Thoracic aorta (tissue), 2 donors: ENCODE measurements at regions not wholly inside any gene's neighbourhood (a gene's known extent, or its start where the extent isn't known, plus 50 kb on each side); places are given as distances from the start of the nearest gene placed in this dataset.

Experiments used
- ATAC-seq: fragments of 150-250 bp; one replicate; pipeline ENCODE4 v1.8.0; 2017; ENCODE audit warnings: low read depth; ENCODE audit not compliant: insufficient number of reproducible peaks, low FRiP score
- DNase-seq: peaks from one replicate; pipeline ENCODE4 v3.0.0-alpha.2; 2020; ENCODE audit warnings: low spot score
- H3K27ac ChIP-seq, 2 donors: fragments of 200-600 bp; sonication (generic); 1 replicate in 1 of 2; 2 replicates in 1 of 2; pipeline ENCODE4 v1.5.1; 2016; ENCODE audit warnings: mild to moderate bottlenecking in 2 of 2, moderate library complexity in 2 of 2
- H3K27me3 ChIP-seq: fragments of 200-600 bp; sonication (generic); replicated peaks from 2 replicates; pipeline ENCODE4 v1.6.0; 2016; ENCODE audit warnings: mild to moderate bottlenecking; ENCODE audit not compliant: insufficient read depth
- H3K36me3 ChIP-seq: fragments of 200-600 bp; sonication (generic); one replicate; pipeline ENCODE4 v1.5.1; 2016
- H3K4me1 ChIP-seq, 2 donors: fragments of 200-600 bp; sonication (generic); 1 replicate in 1 of 2; 2 replicates in 1 of 2; pipeline versions ENCODE4 v1.5.1 to v1.6.0; 2016; ENCODE audit warnings: low read depth in 2 of 2, mild to moderate bottlenecking in 1 of 2; ENCODE audit not compliant: control insufficient read depth in 1 of 2
- H3K4me3 ChIP-seq: fragments of 200-600 bp; sonication (generic); 2 replicates; pipeline ENCODE4 v1.5.1; 2016; ENCODE audit warnings: mild to moderate bottlenecking
- H3K9me3 ChIP-seq: fragments of 200-600 bp; sonication (generic); 2 replicates; pipeline ENCODE4 v1.5.1; 2016
- CTCF ChIP-seq: fragments of 200-600 bp; sonication (generic); IDR thresholded peaks from one replicate; pipeline ENCODE4 v1.5.1; 2019; ENCODE audit warnings: antibody characterized with exemption

- DNase-seq = no peak
- Histone ChIP-seq H3K4me1 (peaks cover 0 to 19% of the 10 kb centered on the region in 2 donors), H3K36me3 (no peaks in the 10 kb centered on the region), H3K9me3 (peaks cover 7% of the 10 kb centered on the region), H3K4me3 (no peak overlapping the region), H3K27me3 (no peaks in the 10 kb centered on the region), H3K27ac (no peak overlapping the region)
- ATAC-seq = peak; percentile 18
- no peak for TF ChIP-seq CTCF
Observed at GRCh38 chr16:85187447-85187846, 75.2 kb upstream of the CIBAR2 start.

- H3K9me3 ChIP-seq = peaks cover 7% of the 10 kb centered on the region
- no peak for TF ChIP-seq CTCF
- no peak for DNase-seq
- H3K27ac ChIP-seq = no peak overlapping the region
- no peaks in the 10 kb centered on the region for H3K27me3 ChIP-seq
- peaks cover 0 to 19% of the 10 kb centered on the region in 2 donors for H3K4me1 ChIP-seq
- H3K36me3 ChIP-seq = no peaks in the 10 kb centered on the region
- no peak for ATAC-seq
- H3K4me3 ChIP-seq = no peak overlapping the region
Observed at GRCh38 chr16:85187886-85188285, 75.6 kb upstream of the CIBAR2 start.

GRCh38 chr16:85188822-85189672 is 76.8 kb upstream of the CIBAR2 start:
- no peaks in the 10 kb centered on the region for H3K36me3 ChIP-seq
- no peak for TF ChIP-seq CTCF
- no peak overlapping the region for H3K4me3 ChIP-seq
- peaks cover 7% of the 10 kb centered on the region for H3K9me3 ChIP-seq
- H3K27me3 ChIP-seq = no peaks in the 10 kb centered on the region
- DNase-seq (no peak), ATAC-seq (no peak)
- H3K27ac ChIP-seq = no peak overlapping the region
- H3K4me1 ChIP-seq = peaks cover 0 to 19% of the 10 kb centered on the region in 2 donors

- Histone ChIP-seq H3K4me3 (no peak overlapping the region), H3K9me3 (peaks cover 7% of the 10 kb centered on the region), H3K27me3 (no peaks in the 10 kb centered on the region), H3K27ac (no peak overlapping the region), H3K36me3 (no peaks in the 10 kb centered on the region), H3K4me1 (peaks cover 0 to 23% of the 10 kb centered on the region in 2 donors)
- no peak for DNase-seq
- no peak for ATAC-seq
- TF ChIP-seq CTCF = no peak
Observed at GRCh38 chr16:85190572-85190971, 78.3 kb upstream of the CIBAR2 start.

GRCh38 chr16:85191341-85191965 is 79.2 kb upstream of the CIBAR2 start:
- H3K27me3 ChIP-seq = no peaks in the 10 kb centered on the region
- no peaks in the 10 kb centered on the region for H3K36me3 ChIP-seq
- H3K9me3 ChIP-seq = peaks cover 7% of the 10 kb centered on the region
- no peak overlapping the region for H3K4me3 ChIP-seq
- H3K4me1 ChIP-seq = peaks cover 7 to 31% of the 10 kb centered on the region in 2 donors
- TF ChIP-seq CTCF = no peak
- no peak for ATAC-seq
- no peak for DNase-seq
- no peak overlapping the region for H3K27ac ChIP-seq
